DOHH2 (cell line): ENCODE measurements at regions not wholly inside any gene's neighbourhood (a gene's known extent, or its start where the extent isn't known, plus 50 kb on each side); places are given as distances from the start of the nearest gene placed in this dataset.

Source experiments
- H3F3A ChIP-seq: fragments of 200-600 bp; sonication (generic), shearing (Covaris generic); 2 replicates; pipeline ENCODE4 v1.6.0; 2016; ENCODE audit warnings: antibody characterized with exemption, mild to moderate bottlenecking; ENCODE audit not compliant: control insufficient read depth, insufficient read depth
- H3K27ac ChIP-seq: fragments of 200-600 bp; sonication (generic); 2 replicates; pipeline ENCODE4 v1.5.1; 2014; ENCODE audit warnings: low read depth, mild to moderate bottlenecking, low read length, moderate library complexity
- H3K27me3 ChIP-seq: fragments of 200-600 bp; sonication (generic); 2 replicates; pipeline ENCODE4 v1.6.1; 2014; ENCODE audit warnings: mild to moderate bottlenecking, low read length, mixed read lengths; ENCODE audit not compliant: control insufficient read depth
- H3K36me3 ChIP-seq: fragments of 200-600 bp; sonication (generic); 2 replicates; pipeline ENCODE4 v1.6.1; 2014; ENCODE audit warnings: mild to moderate bottlenecking, low read length, moderate library complexity, mixed read lengths; ENCODE audit not compliant: control insufficient read depth
- H3K4me1 ChIP-seq: fragments of 200-600 bp; sonication (generic); 2 replicates; pipeline ENCODE4 v1.6.1; 2014; ENCODE audit warnings: mild to moderate bottlenecking, low read length, mixed read lengths; ENCODE audit not compliant: control insufficient read depth
- H3K4me2 ChIP-seq: fragments of 200-600 bp; sonication (generic); 2 replicates; pipeline ENCODE4 v1.6.0; 2014; ENCODE audit warnings: mild to moderate bottlenecking, low read length, moderate library complexity
- H3K4me3 ChIP-seq: fragments of 200-600 bp; sonication (generic); 2 replicates; pipeline ENCODE4 v1.5.1; 2014; ENCODE audit warnings: mild to moderate bottlenecking, low read length, mixed read lengths
- H3K79me2 ChIP-seq: fragments of 200-600 bp; sonication (generic); 2 replicates; pipeline ENCODE4 v1.6.1; 2014; ENCODE audit warnings: mild to moderate bottlenecking, low read length, mixed read lengths; ENCODE audit not compliant: control insufficient read depth
- H3K9me2 ChIP-seq: fragments of 200-600 bp; sonication (generic); replicated peaks from 2 replicates; pipeline ENCODE4 v1.6.1; 2014; ENCODE audit warnings: mild to moderate bottlenecking, low read length, mixed read lengths; ENCODE audit not compliant: control insufficient read depth
- H3K9me3 ChIP-seq: fragments of 200-600 bp; sonication (generic); 2 replicates; pipeline ENCODE4 v1.6.1; 2014; ENCODE audit warnings: antibody characterized with exemption, low read length, mixed read lengths; ENCODE audit not compliant: control insufficient read depth, insufficient read depth
- H4K20me1 ChIP-seq: fragments of 200-600 bp; sonication (generic); 2 replicates; pipeline ENCODE4 v1.6.0; 2014; ENCODE audit warnings: low read depth, mild to moderate bottlenecking, antibody characterized with exemption, low read length, moderate library complexity; ENCODE audit not compliant: control insufficient read depth, insufficient read depth
- CTCF ChIP-seq: fragments of 200-600 bp; sonication (generic); IDR thresholded peaks from one replicate; pipeline ENCODE4 v1.5.1; 2014; ENCODE audit warnings: antibody characterized with exemption, mild to moderate bottlenecking, low read depth, low read length; ENCODE audit not compliant: poor library complexity, severe bottlenecking
- EZH2phosphoT487 ChIP-seq: fragments of 200-600 bp; sonication (generic); IDR thresholded peaks from 2 replicates; pipeline ENCODE4 v1.6.1; 2017; ENCODE audit warnings: borderline replicate concordance, mild to moderate bottlenecking, antibody characterized with exemption, low read length, moderate library complexity, mixed read lengths

- Histone ChIP-seq H3F3A (no peaks in the 10 kb centered on the region), H3K9me2 (no peaks in the 10 kb centered on the region), H4K20me1 (no peaks in the 10 kb centered on the region), H3K4me1 (no peaks in the 10 kb centered on the region), H3K27me3 (no peaks in the 10 kb centered on the region), H3K36me3 (no peaks in the 10 kb centered on the region), H3K27ac (no peak overlapping the region), H3K4me2 (no peak overlapping the region), H3K9me3 (no peaks in the 10 kb centered on the region), H3K79me2 (no peaks in the 10 kb centered on the region), H3K4me3 (no peak overlapping the region)
- TF ChIP-seq EZH2phosphoT487 (no peak), CTCF (no peak)
These were observed 214.2 kb upstream of the KRR1 start for GRCh38 chr12:75725521-75726111.

DNA sequence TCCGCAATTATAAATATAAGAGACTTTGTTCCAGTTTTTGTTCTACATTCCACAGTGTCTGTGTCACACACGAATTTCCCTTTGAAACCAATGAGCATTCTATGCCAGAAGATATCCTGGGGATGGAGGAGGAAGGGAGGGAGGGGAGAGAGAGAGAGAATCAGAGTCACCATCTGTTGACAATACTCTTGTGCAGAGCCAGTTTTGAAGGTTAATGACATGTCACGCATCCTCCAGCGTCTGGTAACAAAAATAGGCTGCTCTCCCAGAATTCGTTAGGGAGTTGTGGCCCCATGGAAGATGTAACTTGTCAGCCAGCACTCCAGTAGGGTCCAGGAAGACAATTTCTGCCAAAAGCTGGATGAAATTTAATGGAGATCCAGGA lies 213.5 kb upstream of the KRR1 start:
- H3K27ac ChIP-seq: no peak overlapping the region
- H3K79me2 ChIP-seq: no peaks in the 10 kb centered on the region
- H3K9me3 ChIP-seq: no peaks in the 10 kb centered on the region
- no peak overlapping the region for H3K4me3 ChIP-seq
- H3K36me3 ChIP-seq: no peaks in the 10 kb centered on the region
- no peaks in the 10 kb centered on the region for H3K4me1 ChIP-seq
- H3F3A ChIP-seq: no peaks in the 10 kb centered on the region
- H3K4me2 ChIP-seq: no peak overlapping the region
- no peaks in the 10 kb centered on the region for H4K20me1 ChIP-seq
- no peaks in the 10 kb centered on the region for H3K27me3 ChIP-seq
- H3K9me2 ChIP-seq: no peaks in the 10 kb centered on the region
- TF ChIP-seq CTCF (no peak), EZH2phosphoT487 (no peak)

DNA sequence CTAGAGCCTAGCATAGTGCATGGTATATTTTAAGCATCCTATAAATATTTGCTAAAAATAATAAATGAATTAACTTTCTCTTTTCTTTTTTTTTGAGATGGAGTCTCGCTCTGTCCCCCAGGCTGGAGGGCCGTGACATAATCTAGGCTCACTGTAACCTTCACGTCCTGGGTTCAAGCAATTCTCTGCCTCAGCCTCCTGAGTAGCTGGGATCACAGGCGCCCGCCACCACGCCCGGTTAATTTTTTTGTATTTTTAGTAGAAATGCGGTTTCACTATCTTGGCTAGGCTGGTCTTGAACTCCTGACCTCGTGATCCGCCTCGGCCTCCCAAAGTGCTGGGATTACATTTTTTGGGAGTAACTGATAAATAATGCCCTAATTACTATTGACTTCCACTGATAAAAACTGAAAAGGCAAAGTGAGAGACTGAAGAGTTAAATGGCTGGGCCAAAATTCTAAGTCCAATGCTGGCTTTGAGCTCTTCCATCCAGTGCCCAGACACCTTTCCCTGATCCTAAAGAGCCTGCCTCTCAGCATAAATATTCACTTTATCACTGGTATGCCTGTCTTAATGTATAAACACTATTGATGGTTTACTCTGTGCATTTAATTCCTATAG lies 213.0 kb upstream of the KRR1 start:
- Histone ChIP-seq H3K4me3 (no peak overlapping the region), H3K27me3 (no peaks in the 10 kb centered on the region), H3K9me3 (no peaks in the 10 kb centered on the region), H4K20me1 (no peaks in the 10 kb centered on the region), H3K36me3 (no peaks in the 10 kb centered on the region), H3F3A (no peaks in the 10 kb centered on the region), H3K79me2 (no peaks in the 10 kb centered on the region), H3K27ac (no peak overlapping the region), H3K9me2 (no peaks in the 10 kb centered on the region), H3K4me2 (no peak overlapping the region), H3K4me1 (no peaks in the 10 kb centered on the region)
- TF ChIP-seq EZH2phosphoT487 (no peak), CTCF (no peak)
